Fibroblast of the aortic adventitia (primary cell): ENCODE measurements at regions not wholly inside any gene's neighbourhood (a gene's known extent, or its start where the extent isn't known, plus 50 kb on each side); places are given as distances from the start of the nearest gene placed in this dataset.

ENCODE experiments used
- DNase-seq: peaks from one replicate; pipeline ENCODE4 v3.0.0-alpha.2; 2010; ENCODE audit warnings: low read depth
- H3K4me3 ChIP-seq: 2 replicates; pipeline ENCODE4 v1.5.1; 2011; ENCODE audit warnings: low read depth, mild to moderate bottlenecking, control low read depth, low read length, moderate library complexity
- CTCF ChIP-seq: IDR thresholded peaks from 2 replicates; pipeline ENCODE4 v1.5.1; 2011; ENCODE audit warnings: mild to moderate bottlenecking, low read length, control low read depth, inconsistent platforms; ENCODE audit not compliant: insufficient read depth

GRCh38 chr7:88452646-88453045 lies 146.0 kb upstream of the STEAP4 start:
- no peak overlapping the region for H3K4me3 ChIP-seq
- DNase-seq: no peak
- TF ChIP-seq CTCF: no peak

- DNase-seq: no peak
- H3K4me3 ChIP-seq: no peak overlapping the region
- no peak for TF ChIP-seq CTCF
Observed at GRCh38 chr7:88450874-88451273, 144.2 kb upstream of the STEAP4 start.

DNA sequence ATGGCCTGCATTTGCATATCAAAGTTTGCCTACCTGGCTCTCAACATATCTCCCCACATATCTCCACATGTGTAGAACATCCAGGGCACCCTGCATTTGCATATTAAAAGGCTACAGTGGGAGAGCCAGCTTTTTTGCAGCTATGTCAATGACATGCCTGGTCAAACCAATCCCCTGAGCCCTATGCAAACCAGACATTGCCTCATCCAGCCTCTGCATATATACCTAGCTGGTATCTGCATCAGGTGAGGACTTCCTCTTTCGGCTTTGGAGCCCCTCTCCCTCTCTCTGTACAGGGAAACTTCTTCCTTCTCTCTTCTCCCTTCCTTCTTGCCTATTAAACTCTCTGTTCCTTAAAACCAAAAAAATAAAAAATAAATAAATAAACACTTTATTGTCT lies 142.7 kb upstream of the STEAP4 start:
- no peak for TF ChIP-seq CTCF
- H3K4me3 ChIP-seq: no peak overlapping the region
- DNase-seq: no peak

DNA sequence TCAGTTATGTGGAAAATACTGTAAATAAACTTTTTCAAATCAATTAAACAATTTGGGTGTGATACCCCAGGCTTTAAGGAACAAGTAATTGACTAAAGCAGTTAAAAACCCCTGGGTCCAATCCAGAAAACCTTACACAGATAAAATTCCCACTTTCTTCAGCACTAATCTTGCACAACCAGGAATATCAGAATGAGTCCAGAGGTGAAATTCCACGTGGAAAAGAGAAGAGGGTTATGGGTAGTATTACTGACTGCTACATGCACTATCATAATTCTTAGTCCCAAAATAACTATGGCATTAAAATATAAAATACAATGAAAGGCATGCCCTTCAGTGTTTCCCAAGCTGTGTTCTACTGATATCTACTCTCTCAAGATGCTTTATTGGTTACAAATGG lies 135.7 kb upstream of the STEAP4 start:
- DNase-seq: no peak
- no peak for TF ChIP-seq CTCF
- H3K4me3 ChIP-seq: no peak overlapping the region

GRCh38 chr7:88437132-88437531 lies 130.4 kb upstream of the STEAP4 start:
- no peak for TF ChIP-seq CTCF
- DNase-seq: no peak
- no peak overlapping the region for H3K4me3 ChIP-seq

DNA sequence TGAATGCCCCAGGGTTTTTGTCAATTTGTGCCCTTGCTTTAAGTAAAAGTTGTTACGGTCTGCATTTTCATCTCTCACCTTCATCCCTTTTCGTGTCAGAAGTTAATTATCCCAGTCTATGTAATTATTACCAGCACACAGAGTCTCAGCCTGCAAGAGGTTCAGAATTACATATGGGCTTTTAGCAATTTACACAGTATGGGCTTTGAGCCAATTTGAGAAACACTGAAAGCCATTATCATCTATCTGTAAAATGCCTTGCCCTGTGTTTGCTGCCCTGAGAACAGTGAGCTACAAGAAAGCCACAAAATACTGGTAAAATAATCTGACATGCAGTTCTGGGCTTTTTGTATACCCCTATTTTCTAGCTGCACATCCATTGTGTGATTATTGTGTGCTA lies 125.6 kb upstream of the STEAP4 start:
- H3K4me3 ChIP-seq: no peak overlapping the region
- TF ChIP-seq CTCF: no peak
- DNase-seq: no peak

DNA sequence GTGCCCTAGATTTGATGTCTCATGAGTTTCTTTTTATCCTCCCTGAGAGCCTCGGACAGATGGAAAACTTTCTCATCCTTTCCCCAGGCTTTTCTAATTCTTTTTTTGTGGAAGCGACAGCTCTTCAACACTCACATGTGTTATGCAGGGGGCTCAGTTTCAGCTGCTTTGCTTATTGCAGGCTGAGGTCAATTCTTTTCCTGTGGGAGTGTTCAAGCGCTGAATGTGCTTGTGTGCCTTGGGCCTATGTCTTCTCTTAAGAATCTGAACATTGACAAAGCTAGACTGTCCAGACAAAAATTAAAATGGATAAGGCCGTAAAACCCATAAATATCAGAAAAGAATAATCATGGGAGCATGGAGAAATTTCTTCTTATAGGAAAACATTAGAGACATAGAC lies 125.2 kb upstream of the STEAP4 start:
- TF ChIP-seq CTCF: no peak
- H3K4me3 ChIP-seq: no peak overlapping the region
- no peak for DNase-seq
